ENCODE measurements at regions not wholly inside any gene's neighbourhood (a gene's known extent, or its start where the extent isn't known, plus 50 kb on each side); places are given as distances from the start of the nearest gene placed in this dataset.
A peak's percentile ranks its signal among the peaks of the same experiment; 100 is the strongest.

DNA sequence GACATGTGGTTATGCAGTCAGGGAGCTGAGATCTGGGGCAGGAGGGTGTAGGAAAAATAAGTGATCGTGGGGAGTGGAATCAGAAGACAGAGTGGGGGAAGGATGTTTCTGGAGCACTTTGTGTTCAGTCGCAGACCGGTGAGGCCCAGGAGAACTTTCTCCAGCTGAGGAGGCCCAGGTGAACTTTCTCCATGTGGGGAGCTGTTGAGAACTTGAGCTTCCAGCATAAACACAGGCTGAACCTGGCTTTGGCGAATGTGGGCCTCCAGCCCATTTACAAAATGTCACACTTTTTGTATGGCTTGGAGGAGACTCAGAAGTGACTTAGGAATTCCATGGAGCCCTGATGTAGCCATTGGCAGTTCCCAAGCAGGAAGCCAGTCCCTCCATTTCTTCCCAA, 108.5 kb downstream of the VAPA start:
- DNase-seq (no peak), ATAC-seq (no peak)
- Mint-ChIP-seq H3K9me3 (ENCODE audit: low read depth) (no peaks in the 10 kb centered on the region), H3K27me3 (no peaks in the 10 kb centered on the region), H3K36me3 (ENCODE audit: low read depth) (no peaks in the 10 kb centered on the region), H3K27ac (no peak overlapping the region), H3K4me3 (no peak overlapping the region), H3K4me1 (no peaks in the 10 kb centered on the region)
- intact Hi-C loops (cut with DNase I, micrococcal nuclease) = no loop called here
- ChIA-PET CTCF (no interaction called here), POLR2A (no interaction called here)

DNA sequence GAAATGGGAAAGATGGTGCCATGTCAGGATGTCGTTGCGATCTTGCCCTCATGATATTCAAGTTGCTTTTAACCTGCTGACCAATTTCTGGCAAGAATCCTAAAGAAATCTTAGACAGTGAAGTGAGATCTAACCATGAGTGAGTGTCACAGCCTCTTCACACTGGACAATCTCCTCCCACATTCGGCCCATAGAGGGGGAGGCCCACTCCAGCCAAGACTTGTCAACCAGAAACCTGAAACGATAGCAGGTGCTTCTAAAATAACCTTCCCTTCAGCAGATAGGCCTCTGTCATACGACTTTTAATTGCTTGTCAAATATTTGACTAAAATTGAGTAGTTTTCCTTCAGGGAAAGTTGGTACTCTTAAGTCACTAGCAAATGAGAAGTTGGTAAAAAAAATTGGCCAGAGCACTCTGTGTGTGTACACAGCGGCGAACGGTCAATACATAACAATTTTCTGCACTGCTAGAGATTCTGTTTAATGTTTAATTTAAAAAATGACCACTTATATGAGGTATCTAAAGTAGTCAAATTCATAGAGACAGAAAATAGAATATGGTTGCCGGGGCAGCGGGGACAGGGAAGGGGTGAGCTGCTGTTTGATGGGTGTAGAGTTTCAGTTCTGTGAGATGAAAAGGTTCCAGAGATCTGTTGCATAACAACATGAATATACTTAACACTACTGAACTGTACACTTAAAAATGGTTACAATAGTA, 110.2 kb downstream of the VAPA start:
- Mint-ChIP-seq H3K27me3 (no peaks in the 10 kb centered on the region), H3K4me3 (no peak overlapping the region), H3K4me1 (no peaks in the 10 kb centered on the region), H3K36me3 (ENCODE audit: low read depth) (no peaks in the 10 kb centered on the region), H3K27ac (no peak overlapping the region), H3K9me3 (ENCODE audit: low read depth) (no peaks in the 10 kb centered on the region)
- DNase-seq (no peak), ATAC-seq (no peak)
- ChIA-PET POLR2A (no interaction called here), CTCF (no interaction called here)
- intact Hi-C loops (cut with DNase I, micrococcal nuclease) = no loop called here

DNA sequence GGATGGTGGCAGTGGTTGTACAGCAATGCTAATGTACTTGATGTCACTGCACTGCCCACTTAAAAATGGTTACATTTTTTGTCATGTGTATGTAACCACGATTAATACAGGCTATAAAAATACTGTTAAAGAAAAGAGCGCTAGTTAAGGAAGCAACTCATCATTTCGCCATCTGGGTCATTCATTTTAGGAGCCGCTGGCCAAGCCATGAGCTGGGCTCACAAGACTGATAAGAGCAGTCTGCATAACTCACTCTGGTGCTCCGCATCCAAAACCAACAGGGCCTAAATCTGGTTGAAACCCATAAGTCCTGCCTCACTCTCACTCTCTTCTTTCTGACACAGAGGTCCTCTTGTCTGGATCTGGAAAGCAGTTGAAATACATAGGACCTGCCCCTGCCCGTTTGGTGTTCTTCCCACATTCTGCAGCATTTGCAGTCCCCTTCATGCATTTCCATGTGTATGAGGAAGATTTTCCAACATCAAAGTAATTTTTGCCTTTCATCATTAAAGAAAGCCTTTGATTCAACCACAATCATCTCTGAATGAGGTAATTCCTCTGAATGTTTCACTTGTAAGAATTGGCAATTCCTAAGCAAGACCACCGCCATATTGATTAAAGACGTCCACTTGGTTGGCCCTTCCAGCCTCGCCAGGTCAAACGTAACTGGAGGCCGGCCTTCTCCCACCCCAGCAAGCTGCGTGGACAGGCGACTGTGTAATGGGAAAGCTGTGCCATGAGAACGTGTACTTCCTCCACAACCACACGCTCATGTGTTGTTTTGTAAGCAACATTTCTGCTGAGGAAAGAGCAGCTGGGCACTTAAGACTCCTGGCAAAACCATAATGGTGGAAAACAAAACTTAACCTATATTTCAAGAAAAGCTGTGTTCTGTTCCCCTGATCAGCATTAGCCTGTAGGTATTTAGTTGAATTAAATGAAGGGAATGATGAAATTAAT, 112.2 kb downstream of the VAPA start:
- H3K4me3 Mint-ChIP-seq = no peak overlapping the region
- ATAC-seq = no peak
- H3K27me3 Mint-ChIP-seq = peaks cover under 1% of the 10 kb centered on the region
- intact Hi-C loops (cut with DNase I, micrococcal nuclease) = no loop called here
- no peaks in the 10 kb centered on the region for H3K9me3 Mint-ChIP-seq (ENCODE audit: low read depth)
- POLR2A ChIA-PET = no interaction called here
- no peaks in the 10 kb centered on the region for H3K36me3 Mint-ChIP-seq (ENCODE audit: low read depth)
- no peak for DNase-seq
- no peaks in the 10 kb centered on the region for H3K4me1 Mint-ChIP-seq
- CTCF ChIA-PET = interaction anchor here (0.7 kb wide), 1 partner anchor 64 kb away, joined by 3 read pairs; no protein-coding TSS in a partner anchor
- no peak overlapping the region for H3K27ac Mint-ChIP-seq

DNA sequence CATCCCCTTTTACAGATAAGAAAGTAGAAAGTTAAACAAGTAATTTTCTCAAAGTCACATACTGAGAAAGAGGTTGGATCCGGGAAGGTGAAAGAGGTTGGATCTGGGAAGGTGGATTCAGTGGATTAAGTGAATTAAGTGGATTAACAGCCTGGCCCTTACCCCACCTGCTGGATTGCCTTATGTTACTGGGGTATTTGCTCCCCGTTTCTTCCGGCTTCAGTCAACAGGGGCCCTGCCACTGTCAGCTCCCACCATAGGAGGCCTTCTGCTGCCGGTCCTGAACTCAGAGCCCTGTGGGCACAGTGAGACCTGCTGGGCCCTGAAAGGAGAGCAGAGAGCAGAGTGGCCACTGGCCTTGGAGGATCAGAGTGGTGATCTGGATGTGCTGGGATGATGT, 113.2 kb downstream of the VAPA start:
- Mint-ChIP-seq H3K4me3 (no peak overlapping the region), H3K27ac (no peak overlapping the region), H3K36me3 (ENCODE audit: low read depth) (no peaks in the 10 kb centered on the region), H3K4me1 (no peaks in the 10 kb centered on the region), H3K9me3 (ENCODE audit: low read depth) (no peaks in the 10 kb centered on the region), H3K27me3 (peaks cover 3% of the 10 kb centered on the region)
- ChIA-PET CTCF (no interaction called here), POLR2A (no interaction called here)
- intact Hi-C loops (cut with DNase I, micrococcal nuclease) = no loop called here
- no peak for ATAC-seq
- no peak for DNase-seq

- POLR2A ChIA-PET = no interaction called here
- H3K36me3 Mint-ChIP-seq (ENCODE audit: low read depth) = no peaks in the 10 kb centered on the region
- H3K27me3 Mint-ChIP-seq = peaks cover 3% of the 10 kb centered on the region
- no peaks in the 10 kb centered on the region for H3K9me3 Mint-ChIP-seq (ENCODE audit: low read depth)
- no peak for ATAC-seq
- no peak for DNase-seq
- intact Hi-C loops (cut with DNase I, micrococcal nuclease) = no loop called here
- no peak overlapping the region for H3K4me3 Mint-ChIP-seq
- no peak overlapping the region for H3K27ac Mint-ChIP-seq
- no peaks in the 10 kb centered on the region for H3K4me1 Mint-ChIP-seq
- CTCF ChIA-PET = no interaction called here
These were observed 113.6 kb downstream of the VAPA start for GRCh38 chr18:10027461-10027860.

GRCh38 chr18:10029711-10030110, 115.9 kb downstream of the VAPA start:
- POLR2A ChIA-PET = no interaction called here
- no peak overlapping the region for H3K27ac Mint-ChIP-seq
- intact Hi-C loops (cut with DNase I, micrococcal nuclease) = no loop called here

DNA sequence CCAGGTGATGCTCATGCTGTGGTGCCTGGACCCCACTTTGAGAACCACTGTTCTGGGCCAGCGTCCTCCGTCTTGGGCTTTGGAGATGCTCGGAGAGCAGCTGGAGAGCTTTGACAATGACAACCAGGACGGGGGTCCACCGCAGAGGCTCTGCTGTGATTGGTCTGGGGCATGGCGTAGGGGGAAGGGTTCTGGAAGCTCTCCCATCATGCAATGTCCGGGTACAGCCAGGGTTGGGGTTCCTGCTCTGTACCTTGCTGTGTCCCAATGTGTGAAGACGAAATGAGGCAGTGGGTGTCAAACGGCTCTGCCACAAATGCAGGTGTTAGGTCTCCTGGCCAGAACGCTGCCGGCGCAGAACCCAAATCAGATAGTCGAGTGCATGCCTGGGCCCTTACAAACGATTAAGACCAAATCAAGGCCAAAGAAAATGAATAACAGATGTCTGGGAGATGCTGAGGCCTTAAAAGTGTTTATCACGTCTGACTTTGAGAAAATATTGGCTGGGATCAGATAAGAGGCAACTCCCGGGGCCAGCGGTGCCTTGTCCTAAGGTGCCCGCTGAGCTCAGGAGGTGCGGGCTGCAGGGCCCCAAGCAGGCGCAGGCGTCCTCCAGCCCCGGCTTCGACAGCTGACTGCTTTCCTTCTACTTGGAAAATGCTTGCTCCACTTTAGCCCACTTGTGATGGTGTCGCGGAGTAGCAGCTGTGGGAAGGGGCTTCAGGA, 117.2 kb downstream of the VAPA start:
- Mint-ChIP-seq H3K4me3 (no peak overlapping the region), H3K36me3 (ENCODE audit: low read depth) (no peaks in the 10 kb centered on the region), H3K27me3 (peaks cover 4% of the 10 kb centered on the region), H3K4me1 (peaks cover 3% of the 10 kb centered on the region), H3K27ac (no peak overlapping the region), H3K9me3 (ENCODE audit: low read depth) (no peaks in the 10 kb centered on the region)
- intact Hi-C loops (cut with DNase I, micrococcal nuclease) = no loop called here
- ChIA-PET POLR2A (no interaction called here), CTCF (no interaction called here)
- ATAC-seq (no peak), DNase-seq (no peak)

More at GRCh38 chr18:10029711-10030110, 115.9 kb downstream of the VAPA start:
- peaks cover 3% of the 10 kb centered on the region for H3K4me1 Mint-ChIP-seq
- H3K4me3 Mint-ChIP-seq = no peak overlapping the region
- H3K9me3 Mint-ChIP-seq (ENCODE audit: low read depth) = no peaks in the 10 kb centered on the region
- no peaks in the 10 kb centered on the region for H3K36me3 Mint-ChIP-seq (ENCODE audit: low read depth)
- H3K27me3 Mint-ChIP-seq = peaks cover 3% of the 10 kb centered on the region
- ATAC-seq = no peak
- DNase-seq = no peak
- CTCF ChIA-PET = interaction anchor here (0.8 to 1.0 kb wide), 2 partner anchors 71 to 1497 kb away, joined by 3 read pairs; no protein-coding TSS in a partner anchor

GRCh38 chr18:10032331-10033015, 118.7 kb downstream of the VAPA start:
- Mint-ChIP-seq H3K27ac (no peak overlapping the region), H3K4me3 (peak overlapping the region; percentile 22), H3K27me3 (peaks cover 4% of the 10 kb centered on the region), H3K4me1 (peaks cover 3% of the 10 kb centered on the region), H3K9me3 (ENCODE audit: low read depth) (no peaks in the 10 kb centered on the region), H3K36me3 (ENCODE audit: low read depth) (no peaks in the 10 kb centered on the region)
- CTCF ChIA-PET = no interaction called here
- intact Hi-C loops (cut with DNase I, micrococcal nuclease) = loop anchor here in 1 of 2 experiments (2.0 kb wide), 1 partner anchor 488 kb away; no protein-coding TSS in a partner anchor
- ATAC-seq (peak; percentile 61), DNase-seq (peak; percentile 40)
- POLR2A ChIA-PET = no interaction called here

DNA sequence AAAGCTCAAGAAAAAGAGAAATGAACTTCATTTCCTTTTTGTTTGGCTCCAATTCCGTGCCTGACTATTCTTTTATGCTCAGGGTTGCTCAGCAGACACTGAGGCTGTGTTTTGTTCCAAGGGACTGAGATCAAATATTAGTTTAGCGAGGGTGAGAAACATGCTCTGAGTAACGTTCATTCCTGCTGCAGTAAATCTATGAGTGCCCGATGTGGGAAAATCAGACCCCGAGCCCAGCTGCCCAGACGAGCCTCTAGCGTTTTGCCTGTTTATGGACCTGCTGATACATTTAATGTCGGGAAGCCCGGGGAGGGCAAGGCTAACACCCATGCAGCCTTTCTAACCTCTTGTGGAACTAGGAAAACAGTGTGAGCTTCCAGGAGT, 119.2 kb downstream of the VAPA start:
- H3K36me3 Mint-ChIP-seq (ENCODE audit: low read depth) = no peaks in the 10 kb centered on the region
- POLR2A ChIA-PET = no interaction called here
- peaks cover 4% of the 10 kb centered on the region for H3K27me3 Mint-ChIP-seq
- CTCF ChIA-PET = no interaction called here
- intact Hi-C loops (cut with DNase I, micrococcal nuclease) = loop anchor here in 1 of 2 experiments (2.0 kb wide), 1 partner anchor 488 kb away; no protein-coding TSS in a partner anchor
- H3K9me3 Mint-ChIP-seq (ENCODE audit: low read depth) = no peaks in the 10 kb centered on the region
- H3K27ac Mint-ChIP-seq = no peak overlapping the region
- H3K4me3 Mint-ChIP-seq = peak overlapping the region; percentile 22
- ATAC-seq (no peak), DNase-seq (no peak)
- H3K4me1 Mint-ChIP-seq = peaks cover 3% of the 10 kb centered on the region

- ChIA-PET POLR2A (interaction anchor here (0.7 kb wide), 1 partner anchor 252 kb away, joined by 3 read pairs; no protein-coding TSS in a partner anchor), CTCF (no interaction called here)
- DNase-seq (no peak), ATAC-seq (no peak)
- H3K4me1 Mint-ChIP-seq = peaks cover 3% of the 10 kb centered on the region
- no peaks in the 10 kb centered on the region for H3K9me3 Mint-ChIP-seq (ENCODE audit: low read depth)
- H3K27me3 Mint-ChIP-seq = peaks cover 4% of the 10 kb centered on the region
- no peaks in the 10 kb centered on the region for H3K36me3 Mint-ChIP-seq (ENCODE audit: low read depth)
- no peak overlapping the region for H3K27ac Mint-ChIP-seq
- intact Hi-C loops (cut with DNase I, micrococcal nuclease) = no loop called here
- H3K4me3 Mint-ChIP-seq = no peak overlapping the region
These were observed 121.6 kb downstream of the VAPA start for GRCh38 chr18:10035281-10035991.

- Mint-ChIP-seq H3K36me3 (ENCODE audit: low read depth) (no peaks in the 10 kb centered on the region), H3K27me3 (peaks cover 2% of the 10 kb centered on the region), H3K9me3 (ENCODE audit: low read depth) (peaks cover 1% of the 10 kb centered on the region), H3K4me1 (peaks cover 3% of the 10 kb centered on the region), H3K27ac (no peak overlapping the region), H3K4me3 (no peak overlapping the region)
- intact Hi-C loops (cut with DNase I, micrococcal nuclease) = no loop called here
- CTCF ChIA-PET = no interaction called here
- no peak for DNase-seq
- POLR2A ChIA-PET = no interaction called here
- ATAC-seq = no peak
These were observed 122.7 kb downstream of the VAPA start for GRCh38 chr18:10036479-10036878.

Measured in activated CD4-positive, alpha-beta T cell treated with anti-CD3 and anti-CD28 coated beads for 36 hours (primary cell).